Calu3 (cell line): ENCODE measurements at regions not wholly inside any gene's neighbourhood (a gene's known extent, or its start where the extent isn't known, plus 50 kb on each side); places are given as distances from the start of the nearest gene placed in this dataset.

Source experiments
- BruUV-seq: library from RNA; stranded (reverse); fragments of 400-500 nt; replicated peaks from 2 replicates; lab custom pipeline; 2021; lab: Mats Ljungman, UMichigan
- CTCF ChIA-PET: fragments of 300-600 bp; sonication (Branson Sonifier 250); formaldehyde crosslinking; loops from one replicate; lab custom pipeline; 2022; ENCODE audit warnings: antibody characterized with exemption; lab: Charles Lee
- DNase-seq: peaks from one replicate; pipeline ENCODE4 v3.0.0; 2022
- H3K27ac Mint-ChIP-seq: one replicate; pipeline ENCODE4 v1.8.0; 2022; ENCODE audit warnings: mixed read lengths; ENCODE audit not compliant: unreplicated experiment
- H3K27me3 Mint-ChIP-seq: one replicate; pipeline ENCODE4 v1.8.0; 2022; ENCODE audit warnings: mixed read lengths; ENCODE audit not compliant: unreplicated experiment
- H3K36me3 Mint-ChIP-seq: one replicate; pipeline ENCODE4 v1.8.0; 2022; ENCODE audit warnings: mild to moderate bottlenecking, moderate library complexity, mixed read lengths; ENCODE audit not compliant: insufficient read depth, unreplicated experiment
- H3K4me1 Mint-ChIP-seq: one replicate; pipeline ENCODE4 v1.8.0; 2022; ENCODE audit warnings: mild to moderate bottlenecking, low read depth, mixed read lengths; ENCODE audit not compliant: unreplicated experiment
- H3K4me3 Mint-ChIP-seq: one replicate; pipeline ENCODE4 v1.8.0; 2022; ENCODE audit warnings: mild to moderate bottlenecking, low read depth, moderate library complexity, mixed read lengths; ENCODE audit not compliant: unreplicated experiment
- H3K9me3 Mint-ChIP-seq: one replicate; pipeline ENCODE4 v1.8.0; 2022; ENCODE audit warnings: low read depth, mixed read lengths; ENCODE audit not compliant: unreplicated experiment
- CTCF ChIP-seq: fragments of 200-600 bp; IDR thresholded peaks from one replicate; pipeline ENCODE4 v1.8.0; 2022; ENCODE audit warnings: antibody characterized with exemption; ENCODE audit not compliant: unreplicated experiment
- intact Hi-C: fragments of 100-400 bp; cut with micrococcal nuclease; formaldehyde crosslinking; loops from one replicate; pipeline ENCODE4 v1.10.0; 2022; ENCODE audit not compliant: unreplicated experiment

- H3K4me1 Mint-ChIP-seq = peaks cover 16% of the 10 kb centered on the region
- no peaks in the 10 kb centered on the region for H3K9me3 Mint-ChIP-seq
- BruUV-seq = no TSS peak
- CTCF ChIA-PET = no interaction called here
- intact Hi-C loops = no loop called here
- no peak overlapping the region for H3K4me3 Mint-ChIP-seq
- H3K27me3 Mint-ChIP-seq = no peaks in the 10 kb centered on the region
- no peak for DNase-seq
- no peak overlapping the region for H3K27ac Mint-ChIP-seq
- TF ChIP-seq CTCF = no peak
- H3K36me3 Mint-ChIP-seq = peaks cover 5% of the 10 kb centered on the region
Observed at GRCh38 chr2:105610576-105611332, 134.0 kb upstream of the NCK2 start.

- intact Hi-C loops = no loop called here
Observed at GRCh38 chr2:105609746-105610402, 134.8 kb upstream of the NCK2 start.

GRCh38 chr2:105607920-105608504 is 136.7 kb upstream of the NCK2 start:
- intact Hi-C loops = no loop called here
- no peaks in the 10 kb centered on the region for H3K36me3 Mint-ChIP-seq
- peaks cover 8% of the 10 kb centered on the region for H3K4me1 Mint-ChIP-seq
- TF ChIP-seq CTCF = no peak
- no peak for DNase-seq
- no peak overlapping the region for H3K27ac Mint-ChIP-seq
- H3K9me3 Mint-ChIP-seq = no peaks in the 10 kb centered on the region
- no TSS peak for BruUV-seq
- CTCF ChIA-PET = no interaction called here
- H3K4me3 Mint-ChIP-seq = no peak overlapping the region
- no peaks in the 10 kb centered on the region for H3K27me3 Mint-ChIP-seq

More at GRCh38 chr2:105609746-105610402, 134.8 kb upstream of the NCK2 start:
- H3K4me1 Mint-ChIP-seq = peaks cover 8% of the 10 kb centered on the region
- H3K9me3 Mint-ChIP-seq = no peaks in the 10 kb centered on the region
- no peaks in the 10 kb centered on the region for H3K27me3 Mint-ChIP-seq
- H3K27ac Mint-ChIP-seq = no peak overlapping the region
- CTCF ChIA-PET = no interaction called here
- H3K36me3 Mint-ChIP-seq = no peaks in the 10 kb centered on the region
- H3K4me3 Mint-ChIP-seq = no peak overlapping the region
- BruUV-seq = no TSS peak
- DNase-seq = no peak
- TF ChIP-seq CTCF = no peak

- Mint-ChIP-seq H3K9me3 (no peaks in the 10 kb centered on the region), H3K27me3 (no peaks in the 10 kb centered on the region), H3K36me3 (no peaks in the 10 kb centered on the region), H3K27ac (no peak overlapping the region), H3K4me3 (no peak overlapping the region), H3K4me1 (peaks cover 8% of the 10 kb centered on the region)
- no peak for DNase-seq
- CTCF ChIA-PET = interaction anchor here (0.7 kb wide), 1 partner anchor 107 kb away, joined by 3 read pairs; no protein-coding TSS in a partner anchor
- intact Hi-C loops = no loop called here
- TF ChIP-seq CTCF = no peak
- BruUV-seq = no TSS peak
Observed at GRCh38 chr2:105606081-105606480, 138.6 kb upstream of the NCK2 start.
